Mesendoderm (in vitro differentiated cells): ENCODE measurements at regions not wholly inside any gene's neighbourhood (a gene's known extent, or its start where the extent isn't known, plus 50 kb on each side); places are given as distances from the start of the nearest gene placed in this dataset.
"Not testable (repeated sequence)": the region's sequence is repeated elsewhere in the genome, so short reads cannot be mapped to it uniquely, and the experiment has no call there.

ENCODE experiments used
- DNase-seq: peaks from one replicate; pipeline ENCODE4 v3.0.0; 2013
- H2AK5ac ChIP-seq: 2 replicates; pipeline ENCODE4 v1.6.1; 2013; ENCODE audit warnings: low read length, inconsistent platforms
- H2BK120ac ChIP-seq: 2 replicates; pipeline ENCODE4 v1.6.1; 2013; ENCODE audit warnings: low read depth, mild to moderate bottlenecking, low read length, moderate library complexity, mixed read lengths
- H2BK15ac ChIP-seq: replicated peaks from 2 replicates; pipeline ENCODE4 v1.6.1; 2013; ENCODE audit warnings: low read depth, mild to moderate bottlenecking, moderate library complexity
- H2BK5ac ChIP-seq: 2 replicates; pipeline ENCODE4 v1.6.1; 2013; ENCODE audit warnings: low read length, inconsistent platforms
- H3K18ac ChIP-seq: 2 replicates; pipeline ENCODE4 v1.6.1; 2013; ENCODE audit warnings: mild to moderate bottlenecking, low read length, mixed read lengths
- H3K23ac ChIP-seq: one replicate; pipeline ENCODE4 v1.6.1; 2013; ENCODE audit warnings: low read length
- H3K27ac ChIP-seq: 2 replicates; pipeline ENCODE4 v1.5.1; 2013; ENCODE audit warnings: low read depth, mild to moderate bottlenecking, inconsistent platforms, low read length, moderate library complexity
- H3K27me3 ChIP-seq: 2 replicates; pipeline ENCODE4 v1.6.1; 2013; ENCODE audit warnings: low read length, control low read depth, mild to moderate bottlenecking, inconsistent platforms; ENCODE audit not compliant: insufficient read depth, poor library complexity
- H3K36me3 ChIP-seq: 2 replicates; pipeline ENCODE4 v1.6.1; 2013; ENCODE audit warnings: low read length, inconsistent platforms; ENCODE audit not compliant: control insufficient read depth, insufficient read depth
- H3K4ac ChIP-seq: one replicate; pipeline ENCODE4 v1.6.1; 2013; ENCODE audit warnings: low read depth, mild to moderate bottlenecking, low read length, moderate library complexity
- H3K4me1 ChIP-seq: 2 replicates; pipeline ENCODE4 v1.6.1; 2013; ENCODE audit warnings: low read depth, low read length, inconsistent platforms; ENCODE audit not compliant: control insufficient read depth
- H3K4me2 ChIP-seq: 2 replicates; pipeline ENCODE4 v1.6.1; 2013; ENCODE audit warnings: low read length
- H3K4me3 ChIP-seq: 2 replicates; pipeline ENCODE4 v1.5.1; 2013; ENCODE audit warnings: mild to moderate bottlenecking, low read length
- H3K56ac ChIP-seq: one replicate; pipeline ENCODE4 v1.6.1; 2013; ENCODE audit warnings: low read length
- H3K79me1 ChIP-seq: 2 replicates; pipeline ENCODE4 v1.6.1; 2013; ENCODE audit warnings: low read length, inconsistent platforms
- H3K79me2 ChIP-seq: 2 replicates; pipeline ENCODE4 v1.6.1; 2013; ENCODE audit warnings: mild to moderate bottlenecking, low read length; ENCODE audit not compliant: control insufficient read depth, insufficient read depth
- H3K9ac ChIP-seq: 2 replicates; pipeline ENCODE4 v1.6.1; 2013; ENCODE audit warnings: low read length, inconsistent platforms
- H4K5ac ChIP-seq: one replicate; pipeline ENCODE4 v1.6.1; 2013; ENCODE audit warnings: low read length
- H4K8ac ChIP-seq: one replicate; pipeline ENCODE4 v1.6.1; 2013; ENCODE audit warnings: low read depth, mild to moderate bottlenecking, control low read depth, low read length, moderate library complexity
- WGBS: extraction: QIAGEN DNeasy Blood & Tissue Kit; methylation state at CpG from one replicate; pipeline ENCODE4 v1.1.7; 2013; ENCODE audit warnings: low lambda C conversion rate, missing lambda C conversion rate; ENCODE audit not compliant: insufficient coverage; ENCODE audit errors: extremely low coverage; 5-methylcytosine and 5-hydroxymethylcytosine counted together

GRCh38 chr18:26634631-26635030 is 86.3 kb upstream of the KCTD1 start:
- no CpG with 5 or more reads among the region's 4 CpGs for WGBS
- Histone ChIP-seq H2AK5ac (no peak overlapping the region), H3K79me1 (no peaks in the 10 kb centered on the region), H2BK120ac (no peak overlapping the region), H2BK15ac (no peak overlapping the region), H3K79me2 (no peaks in the 10 kb centered on the region), H3K4me3 (no peak overlapping the region), H3K27me3 (no peaks in the 10 kb centered on the region), H3K9ac (no peak overlapping the region), H3K18ac (no peak overlapping the region), H3K4me2 (no peak overlapping the region), H4K5ac (no peak overlapping the region), H3K4me1 (no peaks in the 10 kb centered on the region), H3K4ac (no peak overlapping the region), H3K56ac (no peak overlapping the region), H3K36me3 (no peaks in the 10 kb centered on the region), H3K23ac (no peak overlapping the region), H4K8ac (no peak overlapping the region), H2BK5ac (no peak overlapping the region), H3K27ac (no peak overlapping the region)
- DNase-seq, result no peak

DNA sequence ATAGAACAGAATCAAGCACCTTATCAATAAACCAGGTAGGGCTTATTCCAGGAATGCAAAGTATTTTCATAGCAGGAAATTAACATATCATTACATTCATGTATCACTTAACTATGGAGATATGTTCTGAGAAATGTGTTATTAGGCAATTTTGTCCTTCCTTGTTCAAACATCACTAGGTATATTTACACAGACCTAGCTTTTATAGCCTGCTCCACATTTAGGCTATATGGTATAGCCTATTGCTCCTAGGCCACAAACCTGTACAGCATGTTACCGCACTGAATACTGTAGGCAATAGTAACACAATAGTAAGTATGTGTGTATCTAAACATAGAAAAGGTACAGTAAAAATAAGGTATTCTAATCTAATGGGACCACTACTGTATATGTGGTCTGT is 82.8 kb upstream of the KCTD1 start:
- H3K27ac ChIP-seq, result no peak overlapping the region
- H3K79me2 ChIP-seq, result no peaks in the 10 kb centered on the region
- no peak overlapping the region for H2BK15ac ChIP-seq
- no peak for DNase-seq
- H3K56ac ChIP-seq, result no peak overlapping the region
- H3K4ac ChIP-seq, result no peak overlapping the region
- no peak overlapping the region for H2AK5ac ChIP-seq
- no peaks in the 10 kb centered on the region for H3K79me1 ChIP-seq
- H3K9ac ChIP-seq, result no peak overlapping the region
- H3K4me3 ChIP-seq, result no peak overlapping the region
- no peak overlapping the region for H4K8ac ChIP-seq
- no peaks in the 10 kb centered on the region for H3K27me3 ChIP-seq
- H4K5ac ChIP-seq, result no peak overlapping the region
- no peak overlapping the region for H3K23ac ChIP-seq
- no peaks in the 10 kb centered on the region for H3K4me1 ChIP-seq
- no peak overlapping the region for H3K18ac ChIP-seq
- H2BK120ac ChIP-seq, result no peak overlapping the region
- H3K4me2 ChIP-seq, result no peak overlapping the region
- H3K36me3 ChIP-seq, result no peaks in the 10 kb centered on the region
- no peak overlapping the region for H2BK5ac ChIP-seq
- no CpG with 5 or more reads among the region's 1 CpG for WGBS

GRCh38 chr18:26630596-26630995 is 82.2 kb upstream of the KCTD1 start:
- Histone ChIP-seq H3K18ac (no peak overlapping the region), H3K79me2 (no peaks in the 10 kb centered on the region), H3K56ac (no peak overlapping the region), H3K27me3 (no peaks in the 10 kb centered on the region), H3K79me1 (no peaks in the 10 kb centered on the region), H2BK120ac (no peak overlapping the region), H3K36me3 (no peaks in the 10 kb centered on the region), H3K4ac (no peak overlapping the region), H4K8ac (no peak overlapping the region), H3K23ac (no peak overlapping the region), H3K4me3 (no peak overlapping the region), H3K4me1 (no peaks in the 10 kb centered on the region), H4K5ac (no peak overlapping the region), H3K27ac (no peak overlapping the region), H2AK5ac (no peak overlapping the region), H3K4me2 (no peak overlapping the region), H2BK15ac (no peak overlapping the region), H3K9ac (no peak overlapping the region), H2BK5ac (no peak overlapping the region)
- DNase-seq, result no peak
- no CpG with 5 or more reads among the region's 4 CpGs for WGBS

DNA sequence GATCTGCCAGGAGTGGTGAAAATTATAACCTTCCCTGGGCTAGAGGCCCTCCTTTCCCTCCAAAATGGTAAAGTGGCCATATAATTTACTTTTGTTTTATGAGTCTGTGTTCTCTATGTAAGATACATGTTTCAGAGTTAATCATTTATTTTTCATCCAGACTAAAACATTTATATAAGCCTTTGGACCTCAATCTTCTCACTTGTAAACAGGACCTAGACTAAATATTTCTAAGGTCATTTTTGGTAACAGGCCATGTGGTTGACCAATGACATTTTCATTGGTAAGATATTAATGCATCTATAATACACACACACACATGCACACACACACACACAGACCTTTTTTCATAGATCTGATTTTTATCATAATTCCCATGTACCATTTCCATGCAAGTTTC is 79.7 kb upstream of the KCTD1 start:
- DNase-seq, result no peak
- Histone ChIP-seq H3K36me3 (no peaks in the 10 kb centered on the region), H3K4me1 (no peaks in the 10 kb centered on the region)

DNA sequence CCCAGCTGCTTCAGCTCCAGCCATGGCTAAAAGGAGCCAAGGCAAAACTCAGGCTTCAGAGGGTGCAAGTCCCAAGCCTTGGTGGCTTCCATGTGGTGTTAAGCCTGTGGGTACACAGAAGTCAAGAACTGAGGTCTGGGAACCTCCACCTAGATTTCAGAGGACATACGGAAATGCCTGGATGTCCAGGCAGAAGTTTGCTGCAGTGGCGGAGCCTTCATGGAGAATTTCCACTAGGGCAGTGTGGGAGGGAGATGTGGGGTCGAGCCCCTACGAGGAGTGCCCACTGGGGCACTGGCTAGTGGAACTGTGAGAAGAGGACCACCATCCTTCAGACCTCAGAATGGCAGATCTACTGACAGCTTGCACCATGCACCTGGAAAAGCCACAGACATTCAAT is 76.1 kb upstream of the KCTD1 start:
- H2AK5ac ChIP-seq, result no peak overlapping the region
- no peak overlapping the region for H3K18ac ChIP-seq
- no CpG with 5 or more reads among the region's 4 CpGs for WGBS
- no peak overlapping the region for H3K4me2 ChIP-seq
- H3K79me2 ChIP-seq, result no peaks in the 10 kb centered on the region
- H3K4me3 ChIP-seq, result no peak overlapping the region
- H3K4me1 ChIP-seq, result no peaks in the 10 kb centered on the region
- no peak for DNase-seq
- H3K23ac ChIP-seq, result no peak overlapping the region
- H4K5ac ChIP-seq, result no peak overlapping the region
- H2BK120ac ChIP-seq, result no peak overlapping the region
- no peak overlapping the region for H3K4ac ChIP-seq
- H3K27ac ChIP-seq, result no peak overlapping the region
- no peak overlapping the region for H3K56ac ChIP-seq
- H3K79me1 ChIP-seq, result no peaks in the 10 kb centered on the region
- no peaks in the 10 kb centered on the region for H3K36me3 ChIP-seq
- H4K8ac ChIP-seq, result no peak overlapping the region
- no peak overlapping the region for H3K9ac ChIP-seq
- no peak overlapping the region for H2BK15ac ChIP-seq
- no peaks in the 10 kb centered on the region for H3K27me3 ChIP-seq
- H2BK5ac ChIP-seq, result no peak overlapping the region

More for the DNA sequence above, 79.7 kb upstream of the KCTD1 start:
- H4K5ac ChIP-seq, result no peak overlapping the region
- no peak overlapping the region for H2BK120ac ChIP-seq
- H3K27ac ChIP-seq, result no peak overlapping the region
- no peaks in the 10 kb centered on the region for H3K79me1 ChIP-seq
- no peak overlapping the region for H3K23ac ChIP-seq
- no peaks in the 10 kb centered on the region for H3K79me2 ChIP-seq
- no peak overlapping the region for H3K18ac ChIP-seq
- H3K56ac ChIP-seq, result no peak overlapping the region
- no peak overlapping the region for H3K4me3 ChIP-seq
- no peak overlapping the region for H2BK15ac ChIP-seq
- H3K27me3 ChIP-seq, result no peaks in the 10 kb centered on the region
- H3K4ac ChIP-seq, result no peak overlapping the region
- H2BK5ac ChIP-seq, result no peak overlapping the region
- H4K8ac ChIP-seq, result no peak overlapping the region
- no peak overlapping the region for H3K4me2 ChIP-seq
- H3K9ac ChIP-seq, result no peak overlapping the region
- H2AK5ac ChIP-seq, result no peak overlapping the region

DNA sequence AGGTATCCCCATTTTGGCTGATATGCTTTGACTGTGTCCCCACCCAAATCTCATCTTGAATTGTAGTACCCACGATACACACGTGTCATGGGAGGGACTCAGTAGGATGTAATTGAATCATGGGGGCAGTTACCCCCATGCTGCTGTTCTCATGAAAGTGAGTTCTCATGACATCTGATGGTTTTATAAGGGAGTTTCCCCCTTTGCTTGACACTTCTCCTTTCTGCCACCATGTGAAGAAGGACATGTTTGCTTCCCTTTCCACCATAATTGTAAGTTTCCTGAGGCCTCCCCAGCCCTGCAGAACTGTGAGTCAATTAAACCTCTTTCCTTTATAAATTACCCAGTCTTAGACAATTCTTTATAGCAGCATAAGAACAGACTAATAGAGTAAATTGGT is 75.0 kb upstream of the KCTD1 start:
- H3K27me3 ChIP-seq, H3K4me2 ChIP-seq, H2AK5ac ChIP-seq, H4K5ac ChIP-seq, DNase-seq, H3K36me3 ChIP-seq, H3K79me1 ChIP-seq, H3K9ac ChIP-seq, H3K4me3 ChIP-seq, H3K27ac ChIP-seq, H3K56ac ChIP-seq, H3K23ac ChIP-seq, H3K79me2 ChIP-seq, H4K8ac ChIP-seq, H3K4ac ChIP-seq, H3K4me1 ChIP-seq, H2BK15ac ChIP-seq, H2BK120ac ChIP-seq, H2BK5ac ChIP-seq, H3K18ac ChIP-seq: not testable (repeated sequence)
- no CpG with 5 or more reads among the region's 2 CpGs for WGBS
